ENCODE measurements at regions not wholly inside any gene's neighbourhood (a gene's known extent, or its start where the extent isn't known, plus 50 kb on each side); places are given as distances from the start of the nearest gene placed in this dataset.

- H3K27me3 ChIP-seq = no peaks in the 10 kb centered on the region
- no peaks in the 10 kb centered on the region for H3K9me3 ChIP-seq
- H3K27ac ChIP-seq = no peak overlapping the region
- H3K36me3 ChIP-seq = no peaks in the 10 kb centered on the region
- H3K4me3 ChIP-seq (ENCODE audit: low read depth in 1 of 2, low read length in 1 of 2) = no peak overlapping the region
- TF ChIP-seq CTCF (IDR thresholded peaks at IDR 0.05) = no peak
- H3K4me1 ChIP-seq (ENCODE audit: control insufficient read depth in 1 of 2, insufficient read depth in 1 of 2, low read depth in 1 of 2, low read length in 1 of 2) = peaks cover 17 to 22% of the 10 kb centered on the region in 2 experiments
Observed at GRCh38 chr6:26243132-26243531, 121.9 kb upstream of the BTN3A2 start.

- Histone ChIP-seq H3K4me3 (ENCODE audit: low read depth in 1 of 2, low read length in 1 of 2) (no peak overlapping the region), H3K36me3 (no peaks in the 10 kb centered on the region), H3K27ac (no peak overlapping the region), H3K27me3 (no peaks in the 10 kb centered on the region), H3K9me3 (no peaks in the 10 kb centered on the region), H3K4me1 (ENCODE audit: control insufficient read depth in 1 of 2, insufficient read depth in 1 of 2, low read depth in 1 of 2, low read length in 1 of 2) (peaks cover 17 to 23% of the 10 kb centered on the region in 2 experiments)
- no peak for TF ChIP-seq CTCF (IDR thresholded peaks at IDR 0.05)
Observed at GRCh38 chr6:26243752-26244151, 121.2 kb upstream of the BTN3A2 start.

- no peak overlapping the region for H3K4me3 ChIP-seq (ENCODE audit: low read depth in 1 of 2, low read length in 1 of 2)
- no peak for TF ChIP-seq CTCF (IDR thresholded peaks at IDR 0.05)
- no peak overlapping the region for H3K27ac ChIP-seq
- no peaks in the 10 kb centered on the region for H3K27me3 ChIP-seq
- H3K4me1 ChIP-seq (ENCODE audit: control insufficient read depth in 1 of 2, insufficient read depth in 1 of 2, low read depth in 1 of 2, low read length in 1 of 2) = peaks cover 27 to 34% of the 10 kb centered on the region in 2 experiments
- H3K9me3 ChIP-seq = no peaks in the 10 kb centered on the region
- H3K36me3 ChIP-seq = no peaks in the 10 kb centered on the region
Observed at GRCh38 chr6:26246058-26246457, 118.9 kb upstream of the BTN3A2 start.

- TF ChIP-seq CTCF (IDR thresholded peaks at IDR 0.05) = no peak
- H3K4me1 ChIP-seq (ENCODE audit: control insufficient read depth in 1 of 2, insufficient read depth in 1 of 2, low read depth in 1 of 2, low read length in 1 of 2) = peaks cover 26 to 35% of the 10 kb centered on the region in 2 experiments
- H3K9me3 ChIP-seq = no peaks in the 10 kb centered on the region
- H3K36me3 ChIP-seq = no peaks in the 10 kb centered on the region
- H3K27me3 ChIP-seq = no peaks in the 10 kb centered on the region
- H3K4me3 ChIP-seq (ENCODE audit: low read depth in 1 of 2, low read length in 1 of 2) = no peak overlapping the region
- no peak overlapping the region for H3K27ac ChIP-seq
Observed at GRCh38 chr6:26246553-26246952, 118.4 kb upstream of the BTN3A2 start.

- Histone ChIP-seq H3K27me3 (no peaks in the 10 kb centered on the region), H3K4me3 (ENCODE audit: low read depth in 1 of 2, low read length in 1 of 2) (peak overlapping the region; percentile 59 to 75), H3K4me1 (ENCODE audit: control insufficient read depth in 1 of 2, insufficient read depth in 1 of 2, low read depth in 1 of 2, low read length in 1 of 2) (peaks cover 49 to 54% of the 10 kb centered on the region in 2 experiments), H3K36me3 (no peaks in the 10 kb centered on the region), H3K9me3 (no peaks in the 10 kb centered on the region), H3K27ac (peak overlapping the region; percentile 65)
- no peak for TF ChIP-seq CTCF (IDR thresholded peaks at IDR 0.05)
Observed at GRCh38 chr6:26249707-26249956, 115.4 kb upstream of the BTN3A2 start.

Measured in neutrophil (primary cell).